Uterus (tissue), 2 donors: ENCODE measurements at regions not wholly inside any gene's neighbourhood (a gene's known extent, or its start where the extent isn't known, plus 50 kb on each side); places are given as distances from the start of the nearest gene placed in this dataset.

Experiments
- POLR2A ChIP-seq, 2 donors: fragments of 450-650 bp; IDR thresholded peaks; one replicate each; pipeline ENCODE4 v1.6.1; 2016; ENCODE audit warnings: antibody characterized with exemption in 2 of 2, mild to moderate bottlenecking in 1 of 2, moderate library complexity in 1 of 2
- TF ChIP-seq, protein P1 (sequence below), 4 experiments: fragments of 200-600 bp in 2 of 4; fragments of 450-650 bp in 2 of 4; sonication (generic) in 2 of 4; IDR thresholded peaks; one replicate each; pipeline ENCODE4 v1.5.1; 2016 to 2019; ENCODE audit warnings: antibody characterized with exemption in 4 of 4, mild to moderate bottlenecking in 2 of 4, moderate library complexity in 1 of 4

DNA sequence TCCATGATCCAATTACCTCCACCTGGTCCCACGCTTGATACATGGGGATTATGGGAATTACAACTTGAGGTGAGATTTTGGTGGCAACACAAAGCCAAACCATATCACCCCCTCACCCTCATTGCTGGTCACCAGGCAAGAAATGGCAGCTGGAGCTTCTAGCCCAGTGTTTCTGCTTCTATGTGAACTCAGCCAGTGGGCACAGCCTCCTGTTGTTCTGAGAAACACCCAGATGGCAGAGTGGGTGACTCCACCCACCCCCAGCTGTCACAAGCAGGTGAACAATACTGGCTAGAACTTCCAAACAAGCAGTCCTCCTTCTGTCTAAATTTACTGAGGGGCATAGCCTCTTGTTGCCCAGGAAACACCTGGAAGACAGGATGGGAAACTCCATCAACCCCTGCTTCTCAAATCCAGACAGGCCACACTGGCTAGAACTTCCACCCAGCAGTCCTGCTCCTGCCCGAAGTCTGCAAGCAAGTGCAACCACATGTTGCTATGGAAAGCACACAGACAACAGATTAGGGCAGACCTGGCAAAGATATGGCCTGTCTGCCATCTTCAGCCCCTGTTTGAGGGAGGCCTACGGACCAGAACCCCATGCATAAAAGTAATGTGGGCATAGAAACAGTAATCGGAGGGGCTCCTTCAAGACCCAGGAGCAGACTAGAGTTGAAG lies 114.1 kb downstream of the DTWD1 start:
- TF ChIP-seq, protein P1, sequence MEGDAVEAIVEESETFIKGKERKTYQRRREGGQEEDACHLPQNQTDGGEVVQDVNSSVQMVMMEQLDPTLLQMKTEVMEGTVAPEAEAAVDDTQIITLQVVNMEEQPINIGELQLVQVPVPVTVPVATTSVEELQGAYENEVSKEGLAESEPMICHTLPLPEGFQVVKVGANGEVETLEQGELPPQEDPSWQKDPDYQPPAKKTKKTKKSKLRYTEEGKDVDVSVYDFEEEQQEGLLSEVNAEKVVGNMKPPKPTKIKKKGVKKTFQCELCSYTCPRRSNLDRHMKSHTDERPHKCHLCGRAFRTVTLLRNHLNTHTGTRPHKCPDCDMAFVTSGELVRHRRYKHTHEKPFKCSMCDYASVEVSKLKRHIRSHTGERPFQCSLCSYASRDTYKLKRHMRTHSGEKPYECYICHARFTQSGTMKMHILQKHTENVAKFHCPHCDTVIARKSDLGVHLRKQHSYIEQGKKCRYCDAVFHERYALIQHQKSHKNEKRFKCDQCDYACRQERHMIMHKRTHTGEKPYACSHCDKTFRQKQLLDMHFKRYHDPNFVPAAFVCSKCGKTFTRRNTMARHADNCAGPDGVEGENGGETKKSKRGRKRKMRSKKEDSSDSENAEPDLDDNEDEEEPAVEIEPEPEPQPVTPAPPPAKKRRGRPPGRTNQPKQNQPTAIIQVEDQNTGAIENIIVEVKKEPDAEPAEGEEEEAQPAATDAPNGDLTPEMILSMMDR (IDR thresholded peaks at IDR 0.05) = no peak
- no peak for TF ChIP-seq POLR2A (IDR thresholded peaks at IDR 0.05)
